GM18507 (cell line): ENCODE measurements at regions not wholly inside any gene's neighbourhood (a gene's known extent, or its start where the extent isn't known, plus 50 kb on each side); places are given as distances from the start of the nearest gene placed in this dataset.
"Not testable (repeated sequence)": the region's sequence is repeated elsewhere in the genome, so short reads cannot be mapped to it uniquely, and the experiment has no call there.

Source experiments
- DNase-seq: peaks from one replicate; pipeline ENCODE4 v3.0.0; 2011; ENCODE audit warnings: low read depth; ENCODE audit not compliant: insufficient read length; ENCODE audit errors: extremely low spot score
- FAIRE-seq: peaks from 2 replicates; lab custom pipeline; 2011; peaks lifted over from hg19 to GRCh38; lab: Jason Lieb, UNC

DNA sequence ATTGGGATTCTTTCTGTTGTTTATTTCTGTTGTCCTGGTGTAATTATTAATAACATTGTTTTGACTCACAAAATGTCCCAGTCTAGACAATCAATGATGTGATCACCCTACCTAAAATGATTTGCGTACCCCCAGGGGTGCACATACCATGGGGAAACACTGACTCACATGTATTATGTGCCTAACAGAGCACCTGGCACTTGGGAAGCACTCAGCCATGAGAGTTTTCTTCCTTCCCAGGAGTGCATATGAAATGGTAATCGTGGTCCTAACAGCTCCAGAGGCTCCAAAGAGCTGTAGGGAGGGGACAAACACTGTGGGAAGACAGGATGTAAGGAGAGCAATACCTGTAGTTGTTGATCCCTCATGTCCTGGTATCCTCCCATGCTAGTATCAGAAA is 187.8 kb upstream of the ERBB4 start:
- peak; percentile 24 for FAIRE-seq
- no peak for DNase-seq

DNA sequence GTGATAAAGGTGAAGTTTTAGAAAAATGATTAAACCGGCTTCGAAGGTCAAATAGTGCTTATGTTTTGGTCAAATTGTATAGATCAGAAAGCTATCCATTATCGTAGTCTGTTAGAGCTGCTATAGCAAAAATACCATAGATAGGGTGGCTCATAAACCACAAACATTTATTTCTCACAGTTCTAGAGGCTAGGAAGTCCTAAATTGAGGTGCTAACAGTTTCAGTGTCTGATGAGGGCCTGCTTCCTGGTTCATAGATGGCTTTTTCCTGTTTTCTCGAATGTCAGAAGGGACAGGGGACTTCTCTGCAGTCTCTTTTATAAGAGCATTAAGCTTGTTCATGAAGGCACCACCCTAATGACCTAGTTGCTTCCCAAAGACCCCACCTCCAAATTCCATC is 186.6 kb upstream of the ERBB4 start:
- DNase-seq (no peak), FAIRE-seq (peak; percentile 68)

DNA sequence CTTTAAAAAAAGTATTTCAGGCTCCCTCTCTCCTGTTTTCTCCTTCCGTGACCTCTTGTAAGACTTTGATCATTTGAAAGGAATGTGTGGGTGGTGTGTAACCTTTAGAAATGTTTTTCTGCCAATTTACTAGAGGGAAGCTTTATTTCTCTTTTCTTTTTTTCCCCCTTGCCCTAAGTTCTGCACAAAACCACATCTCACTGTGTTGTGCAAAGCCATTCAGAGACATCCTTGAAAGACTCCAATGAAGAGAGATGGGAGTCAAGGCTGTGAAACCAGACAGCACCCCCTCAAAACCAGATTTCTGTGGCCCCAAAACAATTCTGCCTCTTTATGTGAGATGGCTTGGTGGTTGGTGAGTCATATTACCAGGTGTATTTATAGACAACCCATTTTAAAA is 184.6 kb upstream of the ERBB4 start:
- DNase-seq (no peak), FAIRE-seq (no peak)

DNA sequence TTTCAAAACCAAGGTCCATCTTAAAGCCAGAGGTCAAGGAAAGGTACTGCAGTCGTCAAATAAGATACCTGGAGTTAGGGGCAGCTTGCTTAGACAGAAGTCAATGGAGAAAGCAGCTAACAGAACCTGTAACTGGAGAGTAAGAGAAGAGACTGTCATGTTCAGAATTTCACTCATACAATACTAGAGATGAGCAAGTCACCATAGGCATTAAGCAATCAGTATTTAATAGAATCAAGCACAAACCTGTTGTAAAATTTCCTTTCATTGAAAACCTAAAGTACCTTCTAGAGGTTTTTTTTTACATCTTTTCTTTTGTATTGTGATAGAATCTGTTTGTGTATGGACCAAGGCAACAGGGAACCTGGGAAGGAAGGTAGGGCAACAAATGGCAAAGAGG is 183.4 kb upstream of the ERBB4 start:
- DNase-seq (no peak), FAIRE-seq (no peak)

DNA sequence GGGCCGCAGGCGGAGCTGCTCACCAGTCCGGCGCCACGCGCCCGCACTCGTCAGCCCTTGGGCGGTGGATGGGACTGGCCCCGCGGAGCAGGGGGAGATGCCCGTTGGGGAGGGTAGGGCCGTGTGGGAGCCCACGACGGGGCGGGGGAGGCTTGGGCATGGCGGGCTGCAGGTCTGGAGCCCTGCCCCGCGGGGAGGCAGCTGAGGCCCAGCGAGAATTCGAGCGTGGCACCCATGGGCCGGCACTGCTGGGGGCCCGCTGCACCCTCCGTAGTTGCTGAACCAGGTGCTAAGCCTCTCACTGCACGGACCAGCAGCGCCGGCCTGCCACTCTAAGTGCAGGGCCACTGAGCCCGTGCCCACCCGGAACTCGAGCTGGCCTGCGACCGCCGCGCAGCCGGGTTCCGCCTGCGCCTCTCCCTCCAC is 182.4 kb upstream of the ERBB4 start:
- DNase-seq = no peak
- FAIRE-seq = no peak

DNA sequence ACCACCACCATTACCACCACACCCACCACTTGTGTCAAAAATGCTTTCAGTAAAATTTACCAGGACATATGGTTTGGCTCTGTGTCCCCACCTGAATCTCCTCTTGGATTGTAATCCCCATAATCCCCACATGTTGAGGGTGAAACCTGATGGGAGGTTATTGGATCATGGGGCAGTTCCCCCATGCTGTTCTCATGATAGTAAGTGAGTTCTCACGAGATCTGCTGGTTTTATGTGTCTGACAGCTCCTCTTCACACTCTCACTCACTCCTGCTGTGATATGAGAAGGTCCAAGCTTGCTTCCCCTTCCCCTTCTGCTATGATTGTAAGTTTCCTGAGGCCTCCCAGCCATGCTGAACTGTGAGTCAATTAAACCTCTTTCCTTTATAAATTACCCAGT is 176.8 kb upstream of the ERBB4 start:
- DNase-seq, FAIRE-seq: not testable (repeated sequence)

DNA sequence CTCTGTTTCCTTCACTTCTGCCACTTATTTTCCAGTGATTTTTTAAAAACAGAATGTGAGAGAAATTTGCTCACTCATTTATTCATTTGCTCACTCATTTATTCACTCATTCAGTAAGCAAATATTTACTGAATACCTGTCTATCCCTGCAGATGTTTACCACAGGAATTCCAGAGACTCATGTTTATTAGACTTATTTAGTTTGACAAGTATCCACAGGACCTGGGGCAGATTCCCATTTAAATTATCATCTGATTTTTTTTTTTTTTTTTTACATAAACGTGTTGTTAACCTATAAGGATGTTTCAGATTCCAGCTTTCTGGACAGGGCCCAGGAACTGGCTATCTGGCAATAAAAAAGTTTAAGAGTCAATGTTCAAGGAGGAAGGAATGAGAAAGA is 175.1 kb upstream of the ERBB4 start:
- no peak for FAIRE-seq

DNA sequence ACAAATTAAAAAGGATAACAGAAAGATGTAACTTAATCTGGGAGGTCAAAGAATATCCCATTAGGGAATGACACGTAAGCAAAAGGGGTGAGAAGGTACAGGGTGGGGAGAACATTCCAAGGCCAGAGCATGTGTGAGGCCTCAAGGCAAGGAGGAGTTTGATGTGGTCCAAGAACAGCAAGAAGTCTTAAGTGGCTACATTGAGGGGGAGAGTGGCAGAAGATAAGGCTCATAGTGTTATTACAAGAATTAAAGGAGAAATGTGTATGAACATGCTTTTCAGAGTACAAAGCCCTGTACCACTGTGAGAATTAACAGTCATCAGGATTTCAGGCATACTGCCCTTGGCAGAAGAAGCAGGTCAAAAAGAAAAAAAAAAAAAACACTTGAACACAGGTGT is 174.4 kb upstream of the ERBB4 start:
- FAIRE-seq (no peak), DNase-seq (no peak)

More for the DNA sequence above, 175.1 kb upstream of the ERBB4 start:
- DNase-seq = no peak

DNA sequence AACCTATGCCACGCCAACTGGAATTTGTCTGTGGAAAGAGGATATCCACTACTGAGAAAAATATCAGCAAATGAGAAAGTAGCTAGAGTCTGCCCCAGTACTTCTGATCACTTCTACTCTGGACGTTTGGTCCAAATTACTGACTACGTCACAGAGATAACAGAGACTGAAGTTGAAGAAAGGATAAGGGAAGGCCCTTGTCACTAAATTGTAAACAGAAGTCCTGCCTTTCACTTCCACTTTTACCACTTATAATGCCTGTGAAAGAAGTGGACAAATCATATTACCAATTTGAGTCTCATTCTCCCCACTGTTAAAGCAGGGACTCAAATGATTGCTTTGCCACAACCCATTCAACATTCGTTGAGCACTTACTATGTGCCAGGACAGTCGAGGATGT is 173.9 kb upstream of the ERBB4 start:
- FAIRE-seq (no peak), DNase-seq (no peak)

DNA sequence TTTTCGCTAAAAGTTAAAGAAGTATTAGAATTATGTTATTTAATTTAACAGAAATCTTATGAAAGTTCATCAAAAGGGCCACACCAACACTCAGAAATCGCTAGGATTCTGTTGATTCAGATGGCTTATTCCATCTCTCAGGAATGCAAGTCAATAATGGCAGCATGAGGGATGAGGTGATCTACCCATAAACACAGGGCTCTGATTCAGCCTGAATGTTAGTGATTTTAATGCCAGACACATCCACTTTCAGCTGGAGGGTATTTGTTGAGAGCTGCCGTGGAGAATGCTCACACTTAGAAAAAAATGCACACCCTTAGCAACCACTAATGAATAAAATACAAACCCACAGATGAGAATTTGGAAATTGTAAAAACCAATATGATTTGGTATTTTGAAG is 173.3 kb upstream of the ERBB4 start:
- DNase-seq = no peak
- no peak for FAIRE-seq

DNA sequence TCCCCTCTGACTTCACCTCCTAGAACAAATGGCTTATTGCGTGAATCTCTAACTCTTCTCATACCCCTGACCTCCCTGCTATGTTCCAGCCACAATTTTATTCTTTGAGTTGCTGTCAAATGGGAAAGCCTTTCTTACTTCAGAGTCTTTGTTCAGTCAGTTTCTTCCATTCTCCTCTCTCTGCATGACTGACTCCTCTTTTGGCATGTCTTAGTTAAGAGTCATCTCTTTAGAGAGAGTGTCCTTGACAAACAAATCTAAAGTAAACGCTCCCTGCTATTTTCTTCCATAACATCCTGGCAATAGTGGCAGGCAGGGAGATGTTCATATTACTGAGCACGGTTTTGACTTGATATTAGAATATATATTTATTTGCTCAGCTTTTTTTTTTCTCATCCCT is 170.7 kb upstream of the ERBB4 start:
- no peak for DNase-seq
- FAIRE-seq = no peak

DNA sequence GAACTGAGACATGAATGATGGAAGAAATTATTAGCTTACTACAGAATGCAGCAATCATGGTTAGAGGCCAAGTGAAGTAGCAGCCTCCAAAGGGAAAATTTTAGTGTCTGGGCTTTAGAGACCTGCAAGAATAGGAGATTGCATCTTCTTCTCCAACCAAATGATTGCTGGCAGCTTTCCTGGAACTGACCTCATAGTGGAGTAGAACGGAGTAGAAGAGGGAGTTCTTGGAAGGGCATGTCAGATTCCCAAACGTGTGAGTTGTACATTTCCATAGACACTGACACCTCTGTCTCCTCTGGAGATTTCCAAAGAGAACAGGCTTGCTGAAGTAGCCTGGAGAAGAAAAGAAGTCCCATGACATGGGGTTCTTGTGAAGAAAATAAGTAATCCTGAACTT is 169.8 kb upstream of the ERBB4 start:
- no peak for FAIRE-seq

DNA sequence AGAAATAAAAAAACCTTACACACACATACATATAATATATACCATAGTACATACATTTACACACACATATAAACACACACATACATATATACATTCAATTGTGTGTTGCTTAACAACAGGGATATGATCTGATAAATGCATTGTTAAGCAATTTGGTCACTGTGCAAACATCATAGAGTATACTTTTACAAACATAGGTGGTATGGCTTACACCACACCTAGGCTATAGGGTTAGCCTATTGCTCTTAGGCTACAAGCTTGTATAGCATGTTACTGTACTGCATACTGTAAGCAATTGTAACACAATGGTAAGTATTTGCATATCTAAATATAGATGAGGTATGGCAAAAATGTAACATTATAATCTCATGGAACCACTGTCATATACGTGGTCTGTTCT is 156.8 kb upstream of the ERBB4 start:
- no peak for FAIRE-seq
- no peak for DNase-seq

More for the DNA sequence above, 169.8 kb upstream of the ERBB4 start:
- no peak for DNase-seq

DNA sequence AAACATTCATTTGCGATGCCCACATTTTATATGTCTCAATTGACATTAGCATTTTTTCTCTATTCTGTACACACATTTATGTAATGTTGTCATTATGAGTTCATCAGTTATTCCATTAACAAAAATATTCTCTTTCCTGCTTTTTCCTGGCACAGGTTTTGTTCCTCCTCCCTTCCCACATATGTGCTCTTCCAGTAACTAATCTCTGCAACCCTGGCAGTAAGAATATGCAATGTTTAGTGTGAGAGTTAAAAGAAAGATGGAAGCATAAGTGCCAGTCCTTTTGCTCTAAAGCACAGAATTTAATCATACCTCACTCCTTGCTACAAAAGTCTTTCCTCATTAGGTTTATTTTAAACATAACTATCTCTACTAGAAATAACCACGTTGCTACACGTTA is 155.8 kb upstream of the ERBB4 start:
- no peak for DNase-seq

DNA sequence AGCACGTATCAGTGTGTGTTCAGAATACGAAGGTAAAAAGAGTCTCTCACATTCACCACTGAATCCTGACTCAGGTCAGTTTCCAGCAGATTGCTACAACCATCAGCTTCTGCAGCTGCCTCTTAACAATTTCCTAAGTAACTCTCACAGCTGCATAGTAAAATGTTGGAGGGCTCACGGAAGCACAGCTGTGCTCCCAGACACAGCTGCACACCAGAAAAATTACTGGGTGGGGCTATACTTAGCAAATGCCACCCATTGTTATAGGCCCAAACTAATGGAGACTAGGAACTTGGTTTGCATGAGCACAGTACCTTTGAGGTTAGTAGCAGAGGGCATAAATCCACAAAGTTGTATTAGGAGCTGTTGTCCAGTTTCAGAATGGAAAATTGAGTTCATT is 153.9 kb upstream of the ERBB4 start:
- FAIRE-seq (no peak), DNase-seq (no peak)

More for the DNA sequence above, 155.8 kb upstream of the ERBB4 start:
- no peak for FAIRE-seq

DNA sequence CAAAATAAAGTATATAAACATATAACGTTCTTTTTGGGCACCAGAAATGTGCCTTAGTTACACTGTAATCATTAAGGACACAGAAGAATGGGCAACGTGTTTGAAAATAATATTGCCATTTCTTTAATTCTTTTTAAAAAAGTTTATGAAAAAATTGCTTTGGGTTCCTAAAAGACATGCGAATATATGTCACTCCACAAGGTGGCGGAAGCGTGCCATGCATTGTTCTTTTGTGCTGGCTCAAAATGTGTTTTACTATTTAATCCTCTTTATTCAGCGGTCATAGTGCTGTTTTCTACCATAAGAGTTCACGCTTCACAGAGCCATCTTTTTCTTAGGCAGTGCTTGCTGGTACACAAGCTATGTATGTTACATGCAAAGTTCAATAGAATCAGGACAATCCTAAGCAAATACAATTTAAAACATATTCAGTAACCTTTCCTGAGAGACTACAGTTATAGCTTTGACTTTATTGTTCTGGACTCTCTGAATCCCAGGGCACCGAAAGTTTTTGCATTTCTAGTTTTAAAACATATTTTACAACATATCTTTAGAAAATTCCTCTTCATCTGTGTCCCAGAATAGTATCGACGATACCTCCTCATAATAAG is 147.8 kb upstream of the ERBB4 start:
- peak; percentile 83 for FAIRE-seq

DNA sequence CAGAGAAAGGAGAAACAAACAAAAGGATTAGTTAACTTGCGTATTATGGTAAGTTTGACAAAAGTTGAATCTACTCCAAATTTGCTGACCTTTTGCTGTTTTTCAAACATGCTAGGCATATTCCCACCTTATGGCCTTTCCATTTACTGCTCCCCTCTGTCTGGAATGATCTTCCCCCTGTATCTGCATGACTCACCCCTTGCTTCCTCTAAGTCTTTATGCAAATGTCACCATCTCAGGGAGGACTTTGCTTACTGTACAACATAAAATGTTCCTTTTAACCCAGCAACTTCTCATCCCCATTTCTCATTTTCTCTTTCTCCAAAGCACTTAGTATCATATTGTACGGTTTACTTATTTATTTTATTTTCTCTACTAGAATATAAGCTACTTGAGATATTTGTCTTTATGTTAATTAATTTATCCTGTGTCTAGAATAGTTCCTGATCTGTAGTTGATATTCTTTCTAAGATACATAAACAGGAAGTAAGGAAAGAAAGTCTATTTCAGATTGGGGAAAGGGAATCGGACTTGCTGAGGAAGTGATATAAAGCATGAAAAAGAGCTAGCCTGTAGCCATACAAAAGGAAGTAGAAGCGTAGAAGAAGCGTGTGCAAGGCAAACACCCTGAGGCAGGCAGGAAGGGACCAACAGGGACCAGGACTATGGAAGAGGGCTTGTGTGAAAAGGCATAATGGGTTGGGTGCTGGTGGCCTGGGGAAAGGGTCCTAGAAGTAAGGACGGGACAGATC is 144.9 kb upstream of the ERBB4 start:
- FAIRE-seq = no peak

More for the DNA sequence above, 147.8 kb upstream of the ERBB4 start:
- peak; percentile 25 for DNase-seq

DNA sequence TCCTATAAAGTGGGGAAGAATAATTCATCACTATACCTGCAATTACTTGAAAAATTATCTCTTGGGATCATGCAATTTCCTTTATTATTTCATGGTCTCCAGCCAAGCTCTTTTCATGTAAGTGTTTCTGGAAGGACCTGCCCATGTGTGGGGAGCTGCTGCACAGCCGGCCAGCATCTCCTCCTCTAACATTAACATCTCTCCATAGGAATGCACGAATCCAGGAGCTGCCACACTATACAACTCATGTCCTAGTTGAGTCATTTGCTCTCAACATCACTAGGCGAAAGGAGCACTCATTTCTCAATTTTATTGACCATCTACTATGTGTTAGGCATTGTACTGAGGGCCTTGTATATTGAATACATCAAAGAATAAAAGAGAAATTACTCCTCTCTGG is 144.3 kb upstream of the ERBB4 start:
- DNase-seq (no peak), FAIRE-seq (no peak)

More for the DNA sequence above, 144.9 kb upstream of the ERBB4 start:
- DNase-seq = no peak

DNA sequence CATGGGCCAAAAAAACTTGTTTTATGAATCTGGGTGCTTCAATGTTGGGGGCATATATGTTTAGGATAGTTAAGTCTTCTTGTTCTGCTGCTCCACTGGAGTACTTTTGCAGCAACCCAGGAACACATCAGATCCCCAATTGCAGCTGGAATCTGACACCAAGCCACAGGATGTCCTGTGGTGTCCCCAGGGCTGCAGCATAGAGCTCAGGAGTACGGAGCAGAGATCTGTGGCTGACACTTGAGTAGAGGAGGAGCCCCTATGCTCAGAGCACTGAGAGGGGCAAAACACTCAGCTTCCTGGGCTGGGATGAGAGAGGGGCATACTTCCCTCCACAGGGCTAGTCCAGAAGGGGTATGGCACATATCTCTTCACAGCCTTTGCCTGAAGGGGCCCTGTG is 138.9 kb upstream of the ERBB4 start:
- FAIRE-seq (no peak), DNase-seq (no peak)

DNA sequence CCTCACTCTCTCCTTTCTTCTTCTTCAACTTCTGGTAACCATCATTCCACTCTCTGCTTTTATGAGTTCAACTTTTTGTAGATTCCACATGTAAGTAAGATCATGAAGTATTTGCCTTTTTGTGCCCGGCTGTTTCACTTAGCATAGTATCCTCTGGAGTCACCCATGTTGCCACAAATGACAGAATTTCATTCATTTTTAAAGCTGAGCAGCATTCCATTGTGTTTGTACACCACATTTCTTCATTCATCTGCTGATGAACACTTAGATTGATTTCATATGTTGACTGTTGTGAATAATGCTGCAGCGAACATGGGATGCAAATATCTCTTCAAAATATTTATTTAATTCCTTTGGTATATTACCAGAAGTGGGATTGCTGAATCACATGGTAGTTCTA is 133.6 kb upstream of the ERBB4 start:
- DNase-seq (no peak), FAIRE-seq (no peak)

DNA sequence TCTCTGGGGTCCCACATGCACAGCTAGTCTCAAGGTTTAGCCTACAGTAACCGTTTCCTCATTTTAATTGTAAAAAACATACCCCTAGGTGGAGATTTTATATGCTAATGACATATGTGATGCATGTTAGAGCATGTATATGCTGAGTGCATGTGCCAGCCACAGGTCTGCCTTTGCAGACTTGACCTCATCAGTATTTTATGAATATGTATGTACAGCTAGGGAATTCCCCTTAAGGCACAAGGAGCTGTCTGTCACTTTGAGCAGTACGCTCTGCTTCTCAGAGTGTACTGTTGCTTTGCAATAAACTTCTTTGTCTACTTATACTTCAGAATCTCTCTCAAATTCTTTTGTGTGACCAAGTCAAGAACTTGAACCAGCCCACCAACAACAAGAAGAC is 131.2 kb upstream of the ERBB4 start:
- DNase-seq (no peak), FAIRE-seq (no peak)
